Mesendoderm (in vitro differentiated cells): ENCODE measurements at regions not wholly inside any gene's neighbourhood (a gene's known extent, or its start where the extent isn't known, plus 50 kb on each side); places are given as distances from the start of the nearest gene placed in this dataset.
A peak's percentile ranks its signal among the peaks of the same experiment; 100 is the strongest.

Source experiments
- DNase-seq: peaks from one replicate; pipeline ENCODE4 v3.0.0; 2013
- H2AK5ac ChIP-seq: 2 replicates; pipeline ENCODE4 v1.6.1; 2013; ENCODE audit warnings: low read length, inconsistent platforms
- H2BK120ac ChIP-seq: 2 replicates; pipeline ENCODE4 v1.6.1; 2013; ENCODE audit warnings: low read depth, mild to moderate bottlenecking, low read length, moderate library complexity, mixed read lengths
- H2BK15ac ChIP-seq: replicated peaks from 2 replicates; pipeline ENCODE4 v1.6.1; 2013; ENCODE audit warnings: low read depth, mild to moderate bottlenecking, moderate library complexity
- H2BK5ac ChIP-seq: 2 replicates; pipeline ENCODE4 v1.6.1; 2013; ENCODE audit warnings: low read length, inconsistent platforms
- H3K18ac ChIP-seq: 2 replicates; pipeline ENCODE4 v1.6.1; 2013; ENCODE audit warnings: mild to moderate bottlenecking, low read length, mixed read lengths
- H3K23ac ChIP-seq: one replicate; pipeline ENCODE4 v1.6.1; 2013; ENCODE audit warnings: low read length
- H3K27ac ChIP-seq: 2 replicates; pipeline ENCODE4 v1.5.1; 2013; ENCODE audit warnings: low read depth, mild to moderate bottlenecking, inconsistent platforms, low read length, moderate library complexity
- H3K27me3 ChIP-seq: 2 replicates; pipeline ENCODE4 v1.6.1; 2013; ENCODE audit warnings: low read length, control low read depth, mild to moderate bottlenecking, inconsistent platforms; ENCODE audit not compliant: insufficient read depth, poor library complexity
- H3K36me3 ChIP-seq: 2 replicates; pipeline ENCODE4 v1.6.1; 2013; ENCODE audit warnings: low read length, inconsistent platforms; ENCODE audit not compliant: control insufficient read depth, insufficient read depth
- H3K4ac ChIP-seq: one replicate; pipeline ENCODE4 v1.6.1; 2013; ENCODE audit warnings: low read depth, mild to moderate bottlenecking, low read length, moderate library complexity
- H3K4me1 ChIP-seq: 2 replicates; pipeline ENCODE4 v1.6.1; 2013; ENCODE audit warnings: low read depth, low read length, inconsistent platforms; ENCODE audit not compliant: control insufficient read depth
- H3K4me2 ChIP-seq: 2 replicates; pipeline ENCODE4 v1.6.1; 2013; ENCODE audit warnings: low read length
- H3K4me3 ChIP-seq: 2 replicates; pipeline ENCODE4 v1.5.1; 2013; ENCODE audit warnings: mild to moderate bottlenecking, low read length
- H3K56ac ChIP-seq: one replicate; pipeline ENCODE4 v1.6.1; 2013; ENCODE audit warnings: low read length
- H3K79me1 ChIP-seq: 2 replicates; pipeline ENCODE4 v1.6.1; 2013; ENCODE audit warnings: low read length, inconsistent platforms
- H3K79me2 ChIP-seq: 2 replicates; pipeline ENCODE4 v1.6.1; 2013; ENCODE audit warnings: mild to moderate bottlenecking, low read length; ENCODE audit not compliant: control insufficient read depth, insufficient read depth
- H3K9ac ChIP-seq: 2 replicates; pipeline ENCODE4 v1.6.1; 2013; ENCODE audit warnings: low read length, inconsistent platforms
- H4K5ac ChIP-seq: one replicate; pipeline ENCODE4 v1.6.1; 2013; ENCODE audit warnings: low read length
- H4K8ac ChIP-seq: one replicate; pipeline ENCODE4 v1.6.1; 2013; ENCODE audit warnings: low read depth, mild to moderate bottlenecking, control low read depth, low read length, moderate library complexity
- WGBS: extraction: QIAGEN DNeasy Blood & Tissue Kit; methylation state at CpG from one replicate; pipeline ENCODE4 v1.1.7; 2013; ENCODE audit warnings: low lambda C conversion rate, missing lambda C conversion rate; ENCODE audit not compliant: insufficient coverage; ENCODE audit errors: extremely low coverage; 5-methylcytosine and 5-hydroxymethylcytosine counted together

DNA sequence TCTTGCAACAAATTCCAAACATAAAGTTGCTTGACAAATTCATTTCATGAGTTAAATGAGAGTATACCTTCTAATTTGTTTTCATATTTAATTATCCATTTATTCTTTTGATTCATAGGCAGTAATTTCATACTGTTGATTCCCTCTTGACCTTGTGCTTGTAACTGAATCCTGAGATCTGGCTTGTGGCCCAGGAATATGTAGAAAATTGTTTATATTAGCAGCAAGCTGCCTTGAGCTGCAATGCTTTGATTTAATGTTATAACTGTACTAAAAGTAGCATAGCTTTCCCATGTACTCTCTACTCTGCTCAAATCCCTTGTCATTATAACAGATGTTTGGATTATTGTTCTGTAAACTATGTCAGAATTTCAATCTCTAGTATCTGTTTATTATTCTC, 780.7 kb downstream of the NR2F1-AS1 start:
- no peaks in the 10 kb centered on the region for H3K79me1 ChIP-seq

GRCh38 chr5:92795633-92796032, 785.4 kb downstream of the NR2F1-AS1 start:
- Histone ChIP-seq H2BK5ac (no peak overlapping the region), H3K4me3 (no peak overlapping the region), H3K4me2 (no peak overlapping the region), H3K18ac (no peak overlapping the region), H2BK120ac (no peak overlapping the region), H3K36me3 (no peaks in the 10 kb centered on the region), H2AK5ac (no peak overlapping the region), H3K4ac (no peak overlapping the region), H3K9ac (no peak overlapping the region), H3K27ac (no peak overlapping the region), H3K27me3 (no peaks in the 10 kb centered on the region), H3K79me1 (no peaks in the 10 kb centered on the region), H2BK15ac (no peak overlapping the region), H3K56ac (no peak overlapping the region), H4K5ac (no peak overlapping the region), H3K4me1 (no peaks in the 10 kb centered on the region), H4K8ac (no peak overlapping the region), H3K79me2 (no peaks in the 10 kb centered on the region), H3K23ac (no peak overlapping the region)
- DNase-seq = peak; percentile 32
- WGBS = no CpG with 5 or more reads among the region's 3 CpGs

More for the DNA sequence above, 780.7 kb downstream of the NR2F1-AS1 start:
- H2AK5ac ChIP-seq = no peak overlapping the region
- no peaks in the 10 kb centered on the region for H3K4me1 ChIP-seq
- no peak overlapping the region for H3K23ac ChIP-seq
- H3K27me3 ChIP-seq = no peaks in the 10 kb centered on the region
- no peak overlapping the region for H3K4me2 ChIP-seq
- H3K36me3 ChIP-seq = no peaks in the 10 kb centered on the region
- no peak overlapping the region for H4K5ac ChIP-seq
- H2BK5ac ChIP-seq = no peak overlapping the region
- no peaks in the 10 kb centered on the region for H3K79me2 ChIP-seq
- DNase-seq = no peak
- H3K9ac ChIP-seq = no peak overlapping the region
- no peak overlapping the region for H3K56ac ChIP-seq
- H4K8ac ChIP-seq = no peak overlapping the region
- H3K4me3 ChIP-seq = no peak overlapping the region
- no peak overlapping the region for H2BK15ac ChIP-seq
- H3K18ac ChIP-seq = no peak overlapping the region
- no peak overlapping the region for H3K27ac ChIP-seq
- H2BK120ac ChIP-seq = no peak overlapping the region
- H3K4ac ChIP-seq = no peak overlapping the region

DNA sequence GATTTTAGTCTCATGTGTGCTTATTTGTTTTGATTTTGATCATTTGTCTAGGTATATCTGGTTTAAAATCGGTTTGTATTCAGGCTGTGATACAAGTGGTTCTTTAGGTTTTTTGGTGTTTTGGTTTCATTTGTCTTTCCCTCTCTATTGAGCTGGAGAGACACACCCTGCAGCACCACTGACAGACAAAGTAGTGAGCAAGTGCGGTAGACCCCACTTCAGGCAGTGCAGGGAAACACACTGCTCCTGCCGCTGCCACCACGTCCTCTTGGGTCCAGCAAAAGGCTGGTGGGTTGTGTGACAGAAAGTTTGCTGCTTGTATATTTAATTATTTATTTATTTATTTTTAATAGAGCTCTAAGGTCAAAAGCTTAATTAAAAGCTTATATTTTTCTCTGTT, 801.0 kb downstream of the NR2F1-AS1 start:
- H3K4me1 ChIP-seq = peaks cover 4% of the 10 kb centered on the region
- H4K8ac ChIP-seq = no peak overlapping the region
- no peak overlapping the region for H3K27ac ChIP-seq
- H2AK5ac ChIP-seq = no peak overlapping the region
- no peak overlapping the region for H3K4ac ChIP-seq
- DNase-seq = no peak
- H3K79me1 ChIP-seq = no peaks in the 10 kb centered on the region
- H2BK5ac ChIP-seq = no peak overlapping the region
- no CpG with 5 or more reads among the region's 4 CpGs for WGBS
- H3K27me3 ChIP-seq = no peaks in the 10 kb centered on the region
- no peak overlapping the region for H4K5ac ChIP-seq
- H3K4me3 ChIP-seq = no peak overlapping the region
- H3K56ac ChIP-seq = no peak overlapping the region
- H3K18ac ChIP-seq = no peak overlapping the region
- H3K4me2 ChIP-seq = no peak overlapping the region
- no peak overlapping the region for H2BK120ac ChIP-seq
- no peak overlapping the region for H3K9ac ChIP-seq
- no peaks in the 10 kb centered on the region for H3K36me3 ChIP-seq
- H3K79me2 ChIP-seq = no peaks in the 10 kb centered on the region
- no peak overlapping the region for H2BK15ac ChIP-seq
- H3K23ac ChIP-seq = no peak overlapping the region

GRCh38 chr5:92779536-92779935, 801.5 kb downstream of the NR2F1-AS1 start:
- H3K27ac ChIP-seq = no peak overlapping the region

DNA sequence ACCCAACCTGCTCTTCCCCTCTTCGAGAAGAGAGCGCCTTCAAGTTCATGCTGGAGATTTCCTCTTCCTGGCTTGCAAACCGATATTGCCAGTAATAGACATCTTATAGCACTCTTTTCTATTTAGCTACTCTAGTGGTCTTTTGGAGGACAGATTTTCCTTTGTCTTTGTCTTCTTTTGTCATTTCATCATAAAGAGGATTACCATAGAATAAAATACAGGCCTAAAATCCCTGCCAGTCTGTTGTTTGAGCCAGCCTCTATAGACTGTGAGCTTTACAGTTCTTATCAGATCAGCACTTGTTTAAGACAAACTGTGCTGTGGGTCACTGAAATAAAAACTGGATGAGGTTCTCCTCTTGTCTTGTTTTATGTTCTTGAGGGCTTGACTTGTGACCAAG, 802.8 kb downstream of the NR2F1-AS1 start:
- H3K79me2 ChIP-seq = no peaks in the 10 kb centered on the region
- H2AK5ac ChIP-seq = no peak overlapping the region
- no CpG with 5 or more reads among the region's 3 CpGs for WGBS
- no peak overlapping the region for H3K4me3 ChIP-seq
- H3K27ac ChIP-seq = no peak overlapping the region
- H3K9ac ChIP-seq = no peak overlapping the region
- H3K18ac ChIP-seq = no peak overlapping the region
- no peaks in the 10 kb centered on the region for H3K79me1 ChIP-seq
- no peak overlapping the region for H2BK5ac ChIP-seq
- DNase-seq = no peak
- H3K36me3 ChIP-seq = no peaks in the 10 kb centered on the region
- no peak overlapping the region for H4K8ac ChIP-seq
- H2BK120ac ChIP-seq = no peak overlapping the region
- H3K23ac ChIP-seq = no peak overlapping the region
- H3K4ac ChIP-seq = no peak overlapping the region
- no peak overlapping the region for H3K4me2 ChIP-seq
- H3K27me3 ChIP-seq = no peaks in the 10 kb centered on the region
- no peak overlapping the region for H2BK15ac ChIP-seq
- H3K56ac ChIP-seq = no peak overlapping the region
- H3K4me1 ChIP-seq = peaks cover 4% of the 10 kb centered on the region
- no peak overlapping the region for H4K5ac ChIP-seq

More at GRCh38 chr5:92779536-92779935, 801.5 kb downstream of the NR2F1-AS1 start:
- peaks cover 4% of the 10 kb centered on the region for H3K4me1 ChIP-seq
- H3K18ac ChIP-seq = no peak overlapping the region
- H3K36me3 ChIP-seq = no peaks in the 10 kb centered on the region
- no peak overlapping the region for H3K23ac ChIP-seq
- H2AK5ac ChIP-seq = no peak overlapping the region
- H2BK120ac ChIP-seq = no peak overlapping the region
- H3K27me3 ChIP-seq = no peaks in the 10 kb centered on the region
- no peak overlapping the region for H4K5ac ChIP-seq
- no peak overlapping the region for H4K8ac ChIP-seq
- no peaks in the 10 kb centered on the region for H3K79me2 ChIP-seq
- H3K4ac ChIP-seq = no peak overlapping the region
- no peak overlapping the region for H3K56ac ChIP-seq
- H3K4me3 ChIP-seq = no peak overlapping the region
- H2BK15ac ChIP-seq = no peak overlapping the region
- H3K9ac ChIP-seq = no peak overlapping the region
- no peak for DNase-seq
- no peak overlapping the region for H2BK5ac ChIP-seq
- H3K79me1 ChIP-seq = no peaks in the 10 kb centered on the region
- no peak overlapping the region for H3K4me2 ChIP-seq

DNA sequence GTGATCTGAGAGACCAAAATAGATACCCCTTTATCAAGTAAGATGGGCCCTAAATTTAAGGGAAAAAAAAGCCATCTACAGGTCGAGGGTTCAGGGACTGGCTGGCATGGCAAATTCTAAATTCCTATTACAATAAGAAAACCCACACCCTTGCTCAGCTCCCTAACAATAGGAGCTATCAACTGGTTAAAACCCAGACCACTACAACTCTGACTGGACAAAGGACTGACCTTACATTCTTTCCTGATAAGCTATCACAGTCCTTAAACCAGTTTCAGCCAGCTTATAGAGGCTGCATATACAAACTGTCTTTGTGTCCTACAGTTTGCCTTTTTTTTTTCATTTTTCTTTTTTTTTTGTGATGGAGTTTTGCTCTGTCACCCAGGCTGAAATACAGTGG, 803.6 kb downstream of the NR2F1-AS1 start:
- DNase-seq = peak; percentile 65
- no peak overlapping the region for H3K18ac ChIP-seq
- no peak overlapping the region for H2BK120ac ChIP-seq
- H3K4me2 ChIP-seq = no peak overlapping the region
- H3K79me2 ChIP-seq = no peaks in the 10 kb centered on the region
- WGBS = no CpG with 5 or more reads among the region's 1 CpG
- H3K36me3 ChIP-seq = no peaks in the 10 kb centered on the region
- no peak overlapping the region for H3K56ac ChIP-seq
- H3K4me3 ChIP-seq = no peak overlapping the region
- H2BK5ac ChIP-seq = no peak overlapping the region
- no peak overlapping the region for H3K4ac ChIP-seq
- no peak overlapping the region for H4K8ac ChIP-seq
- H3K27me3 ChIP-seq = no peaks in the 10 kb centered on the region
- no peak overlapping the region for H3K9ac ChIP-seq
- no peak overlapping the region for H4K5ac ChIP-seq
- no peak overlapping the region for H3K23ac ChIP-seq
- no peak overlapping the region for H2AK5ac ChIP-seq
- H2BK15ac ChIP-seq = no peak overlapping the region
- H3K4me1 ChIP-seq = peaks cover 4% of the 10 kb centered on the region
- H3K27ac ChIP-seq = no peak overlapping the region
- H3K79me1 ChIP-seq = no peaks in the 10 kb centered on the region
